Astrocyte (in vitro differentiated cells and primary cell): ENCODE measurements at regions not wholly inside any gene's neighbourhood (a gene's known extent, or its start where the extent isn't known, plus 50 kb on each side); places are given as distances from the start of the nearest gene placed in this dataset.

Experiments used
- DNase-seq: peaks from one replicate; pipeline ENCODE4 v3.0.0-alpha.2; 2010; ENCODE audit warnings: low read depth
- FAIRE-seq: peaks from 2 replicates; lab custom pipeline; 2011; peaks lifted over from hg19 to GRCh38; lab: Jason Lieb, UNC
- H2AFZ ChIP-seq: 2 replicates; pipeline ENCODE4 v1.6.0; 2012; ENCODE audit warnings: low read depth, low read length, inconsistent platforms
- H3K27ac ChIP-seq: 2 replicates; pipeline ENCODE4 v1.5.1; 2011; ENCODE audit warnings: low read depth, low read length, inconsistent platforms
- H3K27me3 ChIP-seq: 2 replicates; pipeline ENCODE4 v1.6.0; 2011; ENCODE audit warnings: low read length, inconsistent platforms; ENCODE audit not compliant: insufficient read depth
- H3K36me3 ChIP-seq: 2 replicates; pipeline ENCODE4 v1.5.1; 2011; ENCODE audit warnings: low read length, inconsistent platforms; ENCODE audit not compliant: insufficient read depth
- H3K4me1 ChIP-seq: 2 replicates; pipeline ENCODE4 v1.5.1; 2011; ENCODE audit warnings: low read length, inconsistent platforms; ENCODE audit not compliant: insufficient read depth
- H3K4me2 ChIP-seq: 2 replicates; pipeline ENCODE4 v1.6.0; 2012; ENCODE audit warnings: low read length, inconsistent platforms
- H3K4me3 ChIP-seq: 2 replicates; pipeline ENCODE4 v1.5.1; 2011; ENCODE audit warnings: low read depth, mild to moderate bottlenecking, low read length, inconsistent platforms; ENCODE audit not compliant: insufficient read depth
- H3K79me2 ChIP-seq: 2 replicates; pipeline ENCODE4 v1.6.0; 2012; ENCODE audit warnings: mild to moderate bottlenecking, low read length, inconsistent platforms; ENCODE audit not compliant: insufficient read depth
- H3K9ac ChIP-seq: 2 replicates; pipeline ENCODE4 v1.6.0; 2012; ENCODE audit warnings: mild to moderate bottlenecking, low read length, inconsistent platforms
- H3K9me3 ChIP-seq: 2 replicates; pipeline ENCODE4 v1.5.1; 2012; ENCODE audit warnings: low read depth, mild to moderate bottlenecking, low read length, inconsistent platforms; ENCODE audit not compliant: insufficient read depth
- H4K20me1 ChIP-seq: 2 replicates; pipeline ENCODE4 v1.6.0; 2012; ENCODE audit warnings: low read length, inconsistent platforms; ENCODE audit not compliant: insufficient read depth
- H3K27ac Mint-ChIP-seq: one replicate; pipeline ENCODE4 v1.8.0; 2021; ENCODE audit warnings: mild to moderate bottlenecking, mixed read lengths; ENCODE audit not compliant: unreplicated experiment
- H3K27me3 Mint-ChIP-seq: one replicate; pipeline ENCODE4 v1.8.0; 2021; ENCODE audit warnings: low read depth, mixed read lengths; ENCODE audit not compliant: unreplicated experiment
- H3K36me3 Mint-ChIP-seq: one replicate; pipeline ENCODE4 v1.8.0; 2021; ENCODE audit warnings: low read depth, mixed read lengths; ENCODE audit not compliant: unreplicated experiment
- H3K4me1 Mint-ChIP-seq: one replicate; pipeline ENCODE4 v1.8.0; 2021; ENCODE audit warnings: low read depth, mixed read lengths; ENCODE audit not compliant: unreplicated experiment
- H3K4me3 Mint-ChIP-seq: one replicate; pipeline ENCODE4 v1.8.0; 2021; ENCODE audit warnings: mild to moderate bottlenecking, moderate library complexity, mixed read lengths; ENCODE audit not compliant: unreplicated experiment
- H3K9me3 Mint-ChIP-seq: one replicate; pipeline ENCODE4 v1.8.0; 2021; ENCODE audit warnings: mild to moderate bottlenecking, mixed read lengths; ENCODE audit not compliant: unreplicated experiment
- EZH2 ChIP-seq: IDR thresholded peaks from 2 replicates; pipeline ENCODE4 v1.6.1; 2012; ENCODE audit warnings: mild to moderate bottlenecking, low read length, inconsistent platforms; ENCODE audit not compliant: insufficient read depth
- TF ChIP-seq, protein P1 (sequence below): IDR thresholded peaks from 2 replicates; pipeline ENCODE4 v1.5.1; 2011; ENCODE audit warnings: low read depth, mild to moderate bottlenecking, inconsistent platforms, low read length, moderate library complexity; ENCODE audit not compliant: insufficient read depth

DNA sequence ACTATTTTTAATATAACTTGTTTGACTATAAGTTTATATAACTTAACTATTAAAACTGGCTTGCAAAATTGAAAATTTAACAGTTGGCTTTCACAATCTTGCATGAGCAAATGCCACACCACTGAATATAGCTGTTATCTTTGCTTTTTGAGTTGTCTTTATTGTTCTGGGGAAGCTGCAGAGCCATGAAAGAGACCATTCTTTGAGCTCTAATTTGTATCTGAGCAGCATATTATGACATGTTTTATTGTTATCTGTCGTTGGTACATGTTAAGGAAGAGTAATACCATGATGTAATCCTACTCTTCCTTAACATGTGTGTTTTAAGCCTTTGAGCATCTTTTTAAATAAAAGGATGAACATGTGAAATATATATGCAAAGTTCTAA, 97.1 kb upstream of the ANK2 start:
- H3K27ac Mint-ChIP-seq, result no peak overlapping the region
- H3K4me3 ChIP-seq, result no peak overlapping the region
- H3K36me3 Mint-ChIP-seq, result peaks cover 2% of the 10 kb centered on the region
- no peak for FAIRE-seq
- H3K9ac ChIP-seq, result no peak overlapping the region
- no peaks in the 10 kb centered on the region for H3K27me3 ChIP-seq
- no peaks in the 10 kb centered on the region for H3K36me3 ChIP-seq
- no peaks in the 10 kb centered on the region for H3K27me3 Mint-ChIP-seq
- no peak for TF ChIP-seq EZH2
- TF ChIP-seq, protein P1, sequence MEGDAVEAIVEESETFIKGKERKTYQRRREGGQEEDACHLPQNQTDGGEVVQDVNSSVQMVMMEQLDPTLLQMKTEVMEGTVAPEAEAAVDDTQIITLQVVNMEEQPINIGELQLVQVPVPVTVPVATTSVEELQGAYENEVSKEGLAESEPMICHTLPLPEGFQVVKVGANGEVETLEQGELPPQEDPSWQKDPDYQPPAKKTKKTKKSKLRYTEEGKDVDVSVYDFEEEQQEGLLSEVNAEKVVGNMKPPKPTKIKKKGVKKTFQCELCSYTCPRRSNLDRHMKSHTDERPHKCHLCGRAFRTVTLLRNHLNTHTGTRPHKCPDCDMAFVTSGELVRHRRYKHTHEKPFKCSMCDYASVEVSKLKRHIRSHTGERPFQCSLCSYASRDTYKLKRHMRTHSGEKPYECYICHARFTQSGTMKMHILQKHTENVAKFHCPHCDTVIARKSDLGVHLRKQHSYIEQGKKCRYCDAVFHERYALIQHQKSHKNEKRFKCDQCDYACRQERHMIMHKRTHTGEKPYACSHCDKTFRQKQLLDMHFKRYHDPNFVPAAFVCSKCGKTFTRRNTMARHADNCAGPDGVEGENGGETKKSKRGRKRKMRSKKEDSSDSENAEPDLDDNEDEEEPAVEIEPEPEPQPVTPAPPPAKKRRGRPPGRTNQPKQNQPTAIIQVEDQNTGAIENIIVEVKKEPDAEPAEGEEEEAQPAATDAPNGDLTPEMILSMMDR, result no peak
- no peaks in the 10 kb centered on the region for H3K9me3 Mint-ChIP-seq
- H3K4me1 Mint-ChIP-seq, result no peaks in the 10 kb centered on the region
- H4K20me1 ChIP-seq, result no peaks in the 10 kb centered on the region
- H2AFZ ChIP-seq, result no peak overlapping the region
- H3K4me1 ChIP-seq, result no peaks in the 10 kb centered on the region
- no peak for DNase-seq
- H3K9me3 ChIP-seq, result no peaks in the 10 kb centered on the region
- no peaks in the 10 kb centered on the region for H3K79me2 ChIP-seq
- no peak overlapping the region for H3K27ac ChIP-seq
- no peak overlapping the region for H3K4me2 ChIP-seq
- H3K4me3 Mint-ChIP-seq, result no peak overlapping the region

DNA sequence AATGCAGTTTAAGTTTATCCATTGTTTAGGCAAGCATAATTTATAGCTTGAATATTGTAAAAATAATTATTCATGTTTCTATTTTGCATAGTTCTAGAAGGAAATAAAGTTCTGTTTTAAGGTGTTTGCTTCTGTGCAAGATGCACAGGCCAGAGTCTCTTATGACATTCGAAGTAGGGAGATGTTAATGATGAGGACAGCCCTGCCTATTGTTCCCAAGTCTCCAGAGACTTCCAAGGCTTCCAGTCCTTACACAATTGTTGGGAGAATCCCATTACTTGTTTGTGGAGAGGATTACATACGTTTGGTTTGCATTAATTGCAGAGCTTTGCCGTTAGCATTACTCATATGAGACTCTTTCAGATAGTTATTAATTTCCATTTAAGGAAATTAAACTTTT, 96.2 kb upstream of the ANK2 start:
- H3K9me3 Mint-ChIP-seq, result no peaks in the 10 kb centered on the region
- no peak overlapping the region for H3K4me3 Mint-ChIP-seq
- no peak overlapping the region for H3K4me3 ChIP-seq
- no peaks in the 10 kb centered on the region for H3K27me3 Mint-ChIP-seq
- FAIRE-seq (no peak), DNase-seq (no peak)
- H3K27ac Mint-ChIP-seq, result no peak overlapping the region
- no peak overlapping the region for H3K4me2 ChIP-seq
- H3K4me1 ChIP-seq, result no peaks in the 10 kb centered on the region
- H3K79me2 ChIP-seq, result no peaks in the 10 kb centered on the region
- no peaks in the 10 kb centered on the region for H3K9me3 ChIP-seq
- no peaks in the 10 kb centered on the region for H3K27me3 ChIP-seq
- H3K36me3 Mint-ChIP-seq, result peaks cover 2% of the 10 kb centered on the region
- no peak overlapping the region for H3K9ac ChIP-seq
- H3K27ac ChIP-seq, result no peak overlapping the region
- H3K4me1 Mint-ChIP-seq, result no peaks in the 10 kb centered on the region
- no peak overlapping the region for H2AFZ ChIP-seq
- no peaks in the 10 kb centered on the region for H3K36me3 ChIP-seq
- no peaks in the 10 kb centered on the region for H4K20me1 ChIP-seq
- TF ChIP-seq, protein P1, result no peak
- no peak for TF ChIP-seq EZH2

DNA sequence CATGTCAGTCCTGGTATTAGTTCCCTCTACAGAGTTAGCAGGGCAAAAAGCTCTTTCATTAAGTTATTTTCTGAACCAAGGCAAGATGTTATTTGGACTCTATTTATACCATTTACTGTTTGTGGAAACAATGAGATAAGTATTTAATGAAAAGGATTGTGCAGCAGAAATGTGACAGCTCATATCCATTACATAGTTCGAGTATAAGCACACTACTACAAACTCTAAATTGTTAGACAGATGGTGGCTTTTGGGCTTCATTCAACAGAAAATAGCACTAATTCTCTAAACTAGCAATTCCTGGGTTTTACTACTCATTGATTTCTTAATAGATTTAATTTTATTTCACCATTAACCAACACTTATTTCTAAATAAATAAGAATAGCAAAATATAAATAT, 95.2 kb upstream of the ANK2 start:
- no peak overlapping the region for H3K4me2 ChIP-seq
- no peaks in the 10 kb centered on the region for H3K4me1 ChIP-seq
- no peaks in the 10 kb centered on the region for H4K20me1 ChIP-seq
- no peak for FAIRE-seq
- H3K9me3 Mint-ChIP-seq, result no peaks in the 10 kb centered on the region
- no peaks in the 10 kb centered on the region for H3K79me2 ChIP-seq
- H3K27me3 ChIP-seq, result no peaks in the 10 kb centered on the region
- no peak for TF ChIP-seq EZH2
- TF ChIP-seq, protein P1, result no peak
- no peak overlapping the region for H3K27ac ChIP-seq
- peaks cover 2% of the 10 kb centered on the region for H3K36me3 Mint-ChIP-seq
- no peaks in the 10 kb centered on the region for H3K9me3 ChIP-seq
- no peak overlapping the region for H3K27ac Mint-ChIP-seq
- no peak overlapping the region for H2AFZ ChIP-seq
- no peaks in the 10 kb centered on the region for H3K27me3 Mint-ChIP-seq
- no peak overlapping the region for H3K4me3 Mint-ChIP-seq
- no peak overlapping the region for H3K9ac ChIP-seq
- H3K36me3 ChIP-seq, result no peaks in the 10 kb centered on the region
- no peaks in the 10 kb centered on the region for H3K4me1 Mint-ChIP-seq
- no peak overlapping the region for H3K4me3 ChIP-seq
- DNase-seq, result no peak
